K562 (cell line): ENCODE measurements at regions not wholly inside any gene's neighbourhood (a gene's known extent, or its start where the extent isn't known, plus 50 kb on each side); places are given as distances from the start of the nearest gene placed in this dataset.

Source experiments
- ATAC-seq: fragments of 200-7000 bp; cut with Tn5 transposase; 3 replicates; pipeline ENCODE4 v1.9.1; 2020; ENCODE audit warnings: moderate library complexity
- BruUV-seq: library from RNA; stranded (reverse); fragments of 400-500 nt; replicated peaks from 2 replicates; lab custom pipeline; 2021; lab: Mats Ljungman, UMichigan
- CTCF ChIA-PET: fragments of 300-600 bp; formaldehyde crosslinking; extraction: SDS; loops from one replicate; lab custom pipeline; 2021; ENCODE audit warnings: low intra/inter-chr PET ratio; lab: Yijun Ruan, JAX
- POLR2A ChIA-PET: fragments of 300-600, 350-650 bp; sonication (Branson Sonifier 250); formaldehyde crosslinking; extraction: SDS; loops from one replicate; lab custom pipeline; 2021; ENCODE audit warnings: antibody characterized with exemption, inconsistent platforms; lab: Yijun Ruan, JAX
- DNase-seq, 4 experiments: peaks; one replicate each; pipeline versions ENCODE4 v3.0.0 to v3.0.0-alpha.2; 2011 to 2018; ENCODE audit warnings: low spot score in 3 of 4, mixed read lengths in 3 of 4; ENCODE audit errors: extremely low read depth in 1 of 4
- FAIRE-seq: peaks from 2 replicates; lab custom pipeline; 2011; peaks lifted over from hg19 to GRCh38; lab: Jason Lieb, UNC
- H2AFZ ChIP-seq: 2 replicates; pipeline ENCODE4 v1.6.0; 2011; ENCODE audit warnings: low read depth, low read length, control low read depth, inconsistent platforms
- H3K27ac ChIP-seq: fragments of 200-600 bp; 3 replicates; pipeline ENCODE4 v1.8.0; 2011; ENCODE audit warnings: low read depth, mild to moderate bottlenecking, control low read depth, inconsistent platforms, low read length, moderate library complexity, mixed read lengths; ENCODE audit errors: extremely low read depth
- H3K27me3 ChIP-seq, 2 experiments: fragments of 300-600 bp in 1 of 2; 2 replicates in 1 of 2; 3 replicates in 1 of 2; pipeline versions ENCODE4 v1.6.0 to v1.8.0; 2011; ENCODE audit warnings: inconsistent platforms in 2 of 2, low read length in 2 of 2, mild to moderate bottlenecking in 1 of 2, mixed read lengths in 1 of 2, moderate library complexity in 1 of 2; ENCODE audit not compliant: control insufficient read depth in 2 of 2, insufficient read depth in 2 of 2
- H3K36me3 ChIP-seq: fragments of 300-600 bp; 3 replicates; pipeline ENCODE4 v1.8.0; 2011; ENCODE audit warnings: mild to moderate bottlenecking, low read length, inconsistent platforms; ENCODE audit not compliant: control insufficient read depth, insufficient read depth
- H3K4me1 ChIP-seq, 2 experiments: fragments of 200-600 bp in 1 of 2; replicated peaks in 1 of 2; 2 replicates in 1 of 2; 3 replicates in 1 of 2; pipeline versions ENCODE4 v1.5.1 to v1.8.0; 2011; ENCODE audit warnings: inconsistent platforms in 2 of 2, low read length in 2 of 2, mild to moderate bottlenecking in 1 of 2, mixed read lengths in 1 of 2, moderate library complexity in 1 of 2; ENCODE audit not compliant: control insufficient read depth in 2 of 2, insufficient read depth in 2 of 2
- H3K4me2 ChIP-seq: 2 replicates; pipeline ENCODE4 v1.6.1; 2011; ENCODE audit warnings: low read length, control low read depth, inconsistent platforms, mixed read lengths; ENCODE audit not compliant: insufficient read depth
- H3K4me3 ChIP-seq: fragments of 200-600 bp; sonication (generic), shearing (Covaris generic); 2 replicates; pipeline ENCODE4 v1.5.1; 2016; ENCODE audit warnings: control low read depth, inconsistent platforms
- H3K79me2 ChIP-seq: fragments of 200-600 bp; 3 replicates; pipeline ENCODE4 v1.8.0; 2011; ENCODE audit warnings: low read length, inconsistent platforms; ENCODE audit not compliant: control insufficient read depth, insufficient read depth
- H3K9ac ChIP-seq, 2 experiments: 2 replicates each; pipeline versions ENCODE4 v1.6.0 to v1.6.1; 2011; ENCODE audit warnings: low read depth in 2 of 2, low read length in 2 of 2, control low read depth in 1 of 2, inconsistent platforms in 1 of 2, mild to moderate bottlenecking in 1 of 2, mixed read lengths in 1 of 2; ENCODE audit not compliant: insufficient read depth in 1 of 2
- H3K9me1 ChIP-seq: one replicate; pipeline ENCODE4 v1.6.0; 2011; ENCODE audit warnings: inconsistent platforms, mild to moderate bottlenecking, low read length, moderate library complexity; ENCODE audit not compliant: control insufficient read depth, insufficient read depth
- H3K9me3 ChIP-seq: replicated peaks from 2 replicates; pipeline ENCODE4 v1.5.1; 2011; ENCODE audit warnings: low read depth, low read length, inconsistent platforms; ENCODE audit not compliant: control insufficient read depth, insufficient read depth
- H4K20me1 ChIP-seq: replicated peaks from 2 replicates; pipeline ENCODE4 v1.6.1; 2011; ENCODE audit warnings: low read length, inconsistent platforms, mixed read lengths; ENCODE audit not compliant: control insufficient read depth, insufficient read depth
- ARID1B ChIP-seq: fragments of 450-650 bp; IDR thresholded peaks from 2 replicates; pipeline ENCODE4 v1.6.1; 2016; ENCODE audit warnings: antibody characterized with exemption, mild to moderate bottlenecking, inconsistent platforms
- ARID4B ChIP-seq: sonication (generic); formaldehyde crosslinking; IDR thresholded peaks from 2 replicates; pipeline ENCODE4 v1.8.0; 2022; ENCODE audit warnings: mild to moderate bottlenecking, missing genetic modification reagents
- CHCHD3 ChIP-seq: fragments of 250-450 bp; sonication (Bioruptor Pico); IDR thresholded peaks from 2 replicates; pipeline ENCODE4 v2.1.2; 2022; ENCODE audit warnings: mild to moderate bottlenecking
- KLF6 ChIP-seq: fragments of 250-450 bp; sonication (Bioruptor Pico); IDR thresholded peaks from 2 replicates; pipeline ENCODE4 v1.4.0; 2020; ENCODE audit warnings: mild to moderate bottlenecking, moderate library complexity, borderline replicate concordance
- NFE2L1 ChIP-seq: fragments of 450-650 bp; IDR thresholded peaks from 2 replicates; pipeline ENCODE4 v1.6.1; 2016; ENCODE audit warnings: missing genetic modification characterization, low read depth, mild to moderate bottlenecking, missing compliant biosample characterization, moderate library complexity, borderline replicate concordance
- SMAD4 ChIP-seq: fragments of 250-450 bp; sonication (Bioruptor Pico); conservative IDR thresholded peaks from 2 replicates; pipeline ENCODE4 v1.8.0; 2021; ENCODE audit warnings: inconsistent platforms, mild to moderate bottlenecking, moderate library complexity
- SRSF1 ChIP-seq: fragments of 200-400 bp; formaldehyde crosslinking; IDR thresholded peaks from 2 replicates; pipeline ENCODE4 v1.6.1; 2017; ENCODE audit warnings: mild to moderate bottlenecking, low read depth, low read length, moderate library complexity
- TARDBP ChIP-seq: fragments of 450-650 bp; IDR thresholded peaks from 2 replicates; pipeline ENCODE4 v1.6.1; 2016
- WGBS: fragments of 100-300 bp; shearing (Covaris generic); methylation state at CpG from one replicate; pipeline ENCODE4 v1.1.6; 2016; ENCODE audit warnings: low coverage, mixed read lengths; ENCODE audit not compliant: insufficient coverage; ENCODE audit errors: missing lambda C conversion rate; 5-methylcytosine and 5-hydroxymethylcytosine counted together
- in situ Hi-C: fragments of 300-500 bp; cut with MboI; formaldehyde crosslinking; loops from 4 replicates; pipeline ENCODE4 v1.15.0; 2018; ENCODE audit warnings: inconsistent platforms, mixed read lengths
- intact Hi-C: fragments of 100-400 bp; cut with micrococcal nuclease; formaldehyde crosslinking; loops from 2 replicates; pipeline ENCODE4 v1.14.2; 2022
- TF ChIP-seq, protein P1 (sequence below), 2 experiments: fragments of 450-650 bp; IDR thresholded peaks; 2 replicates each; pipeline ENCODE4 v1.6.1; 2018; ENCODE audit warnings: mild to moderate bottlenecking in 2 of 2, low read depth in 1 of 2; ENCODE audit not compliant: partially characterized antibody in 2 of 2

GRCh38 chr12:9329019-9329418 is 120.8 kb upstream of the PZP start:
- Histone ChIP-seq H3K36me3 (no peaks in the 10 kb centered on the region), H3K27ac (no peak overlapping the region), H3K79me2 (no peaks in the 10 kb centered on the region), H2AFZ (no peak overlapping the region), H3K4me3 (no peak overlapping the region), H3K9ac (no peak overlapping the region), H4K20me1 (no peaks in the 10 kb centered on the region), H3K4me1 (peaks cover 0 to 5% of the 10 kb centered on the region in 2 experiments; a peak in 2 of 5 replicates), H3K9me3 (no peaks in the 10 kb centered on the region; the same call in 1 of the 2 replicates), H3K9me1 (no peaks in the 10 kb centered on the region), H3K4me2 (no peak overlapping the region), H3K27me3 (no peaks in the 10 kb centered on the region)
- no TSS peak for BruUV-seq
- ChIA-PET POLR2A (interaction anchor here (0.6 kb wide), 1 partner anchor 22 kb away, joined by 3 read pairs; no protein-coding TSS in a partner anchor), CTCF (no interaction called here)
- ATAC-seq: no peak
- 19% methylated on average over 5 of the region's 5 CpGs for WGBS
- in situ Hi-C loops (loop anchor here (25.0 kb wide), 1 partner anchor 308 kb away; no protein-coding TSS in a partner anchor), intact Hi-C loops (no loop called here)
- no peak for DNase-seq
- TF ChIP-seq KLF6 (CRISPR knock-in tag) (no peak), SRSF1 (no peak), CHCHD3 (CRISPR knock-in tag) (no peak), ARID4B (CRISPR knock-in tag) (no peak), TARDBP (no peak), ARID1B (no peak), SMAD4 (CRISPR knock-in tag) (no peak), NFE2L1 (no peak)
- TF ChIP-seq, protein P1, sequence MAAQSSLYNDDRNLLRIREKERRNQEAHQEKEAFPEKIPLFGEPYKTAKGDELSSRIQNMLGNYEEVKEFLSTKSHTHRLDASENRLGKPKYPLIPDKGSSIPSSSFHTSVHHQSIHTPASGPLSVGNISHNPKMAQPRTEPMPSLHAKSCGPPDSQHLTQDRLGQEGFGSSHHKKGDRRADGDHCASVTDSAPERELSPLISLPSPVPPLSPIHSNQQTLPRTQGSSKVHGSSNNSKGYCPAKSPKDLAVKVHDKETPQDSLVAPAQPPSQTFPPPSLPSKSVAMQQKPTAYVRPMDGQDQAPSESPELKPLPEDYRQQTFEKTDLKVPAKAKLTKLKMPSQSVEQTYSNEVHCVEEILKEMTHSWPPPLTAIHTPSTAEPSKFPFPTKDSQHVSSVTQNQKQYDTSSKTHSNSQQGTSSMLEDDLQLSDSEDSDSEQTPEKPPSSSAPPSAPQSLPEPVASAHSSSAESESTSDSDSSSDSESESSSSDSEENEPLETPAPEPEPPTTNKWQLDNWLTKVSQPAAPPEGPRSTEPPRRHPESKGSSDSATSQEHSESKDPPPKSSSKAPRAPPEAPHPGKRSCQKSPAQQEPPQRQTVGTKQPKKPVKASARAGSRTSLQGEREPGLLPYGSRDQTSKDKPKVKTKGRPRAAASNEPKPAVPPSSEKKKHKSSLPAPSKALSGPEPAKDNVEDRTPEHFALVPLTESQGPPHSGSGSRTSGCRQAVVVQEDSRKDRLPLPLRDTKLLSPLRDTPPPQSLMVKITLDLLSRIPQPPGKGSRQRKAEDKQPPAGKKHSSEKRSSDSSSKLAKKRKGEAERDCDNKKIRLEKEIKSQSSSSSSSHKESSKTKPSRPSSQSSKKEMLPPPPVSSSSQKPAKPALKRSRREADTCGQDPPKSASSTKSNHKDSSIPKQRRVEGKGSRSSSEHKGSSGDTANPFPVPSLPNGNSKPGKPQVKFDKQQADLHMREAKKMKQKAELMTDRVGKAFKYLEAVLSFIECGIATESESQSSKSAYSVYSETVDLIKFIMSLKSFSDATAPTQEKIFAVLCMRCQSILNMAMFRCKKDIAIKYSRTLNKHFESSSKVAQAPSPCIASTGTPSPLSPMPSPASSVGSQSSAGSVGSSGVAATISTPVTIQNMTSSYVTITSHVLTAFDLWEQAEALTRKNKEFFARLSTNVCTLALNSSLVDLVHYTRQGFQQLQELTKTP (IDR thresholded peaks at IDR 0.05; ENCODE audit: low read depth in 1 of 2, partially characterized antibody in 2 of 2): no peak
- no peak for FAIRE-seq
